ENCODE measurements at regions not wholly inside any gene's neighbourhood (a gene's known extent, or its start where the extent isn't known, plus 50 kb on each side); places are given as distances from the start of the nearest gene placed in this dataset.

GRCh38 chr3:31275038-31275572, 257.6 kb upstream of the STT3B start (continued):
- TF ChIP-seq ZNF773 (CRISPR knock-in tag; IDR thresholded peaks at IDR 0.05; ENCODE audit: borderline replicate concordance) (no peak), BCL6 (CRISPR knock-in tag; IDR thresholded peaks at IDR 0.05) (peak; percentile 83), TFE3 (CRISPR knock-in tag; IDR thresholded peaks at IDR 0.05) (no peak), FOXA3 (CRISPR knock-in tag; IDR thresholded peaks at IDR 0.05) (peak; percentile 81), ZNF205 (CRISPR knock-in tag; IDR thresholded peaks at IDR 0.05) (0 out of 2 replicates have a peak, but pooled peaks have one; percentile 22), FOXO4 (CRISPR knock-in tag; conservative IDR thresholded peaks at IDR 0.05) (no peak), ZNF24 (IDR thresholded peaks at IDR 0.05) (no peak), ARHGAP35 (CRISPR knock-in tag; IDR thresholded peaks at IDR 0.05; ENCODE audit: borderline replicate concordance) (no peak), TMF1 (CRISPR knock-in tag; IDR thresholded peaks at IDR 0.05; ENCODE audit: low read depth) (no peak), SUZ12 (IDR thresholded peaks at IDR 0.05; ENCODE audit: low read depth, low read length) (no peak), FOXO1 (CRISPR knock-in tag; IDR thresholded peaks at IDR 0.05) (peak; percentile 59; the same call in 1 of the 2 replicates), HHEX (CRISPR knock-in tag; IDR thresholded peaks at IDR 0.05) (no peak), HOXA9 (CRISPR knock-in tag; IDR thresholded peaks at IDR 0.05; ENCODE audit: borderline replicate concordance) (no peak), ETV5 (CRISPR knock-in tag; IDR thresholded peaks at IDR 0.05; ENCODE audit: borderline replicate concordance) (no peak), ARID3A (IDR thresholded peaks at IDR 0.05; ENCODE audit: low read depth, low read length) (peak; percentile 34; the same call in 1 of the 2 replicates), JUND (CRISPR knock-in tag; IDR thresholded peaks at IDR 0.05) (no peak), GMEB2 (CRISPR knock-in tag; IDR thresholded peaks at IDR 0.05; ENCODE audit: low read depth) (no peak), ATRX (CRISPR knock-in tag; IDR thresholded peaks at IDR 0.05; ENCODE audit: borderline replicate concordance) (no peak), ZNF317 (CRISPR knock-in tag; IDR thresholded peaks at IDR 0.05) (no peak), ZNF788 (CRISPR knock-in tag; IDR thresholded peaks at IDR 0.05; ENCODE audit: borderline replicate concordance) (no peak), HIVEP1 (CRISPR knock-in tag; IDR thresholded peaks at IDR 0.05) (no peak), NFYC (CRISPR knock-in tag; IDR thresholded peaks at IDR 0.05) (no peak), ZNF225 (CRISPR knock-in tag; IDR thresholded peaks at IDR 0.05) (no peak), ZNF350 (CRISPR knock-in tag; IDR thresholded peaks at IDR 0.05; ENCODE audit: borderline replicate concordance, low read depth) (no peak), ZNF367 (CRISPR knock-in tag; IDR thresholded peaks at IDR 0.05; ENCODE audit: borderline replicate concordance) (no peak), KLF12 (CRISPR knock-in tag; IDR thresholded peaks at IDR 0.05; ENCODE audit: borderline replicate concordance) (no peak)

Data from HepG2 (cell line).